CD4-positive, alpha-beta T cell (primary cell): ENCODE measurements at regions not wholly inside any gene's neighbourhood (a gene's known extent, or its start where the extent isn't known, plus 50 kb on each side); places are given as distances from the start of the nearest gene placed in this dataset.

ENCODE experiments used
- ATAC-seq: fragments of 200-7000 bp; cut with Tn5 transposase; one replicate; pipeline ENCODE4 v1.10.0; 2022; ENCODE audit warnings: mild to moderate bottlenecking; ENCODE audit not compliant: poor library complexity
- CTCF ChIA-PET: fragments of 350-600 bp; sonication (Branson Sonifier 250); formaldehyde crosslinking; loops from one replicate; lab custom pipeline; 2021; ENCODE audit warnings: antibody characterized with exemption, inconsistent platforms; lab: Charles Lee
- POLR2A ChIA-PET: fragments of 350-600 bp; sonication (Branson Sonifier 250); formaldehyde crosslinking; loops from one replicate; lab custom pipeline; 2021; ENCODE audit warnings: antibody characterized with exemption, inconsistent platforms; lab: Charles Lee
- DNase-seq, 14 experiments: peaks; one replicate each; pipeline ENCODE4 v3.0.0-alpha.2; 2013 to 2020; ENCODE audit warnings: mixed read lengths in 2 of 14
- H3K27ac ChIP-seq, 2 donors: one replicate each; pipeline versions ENCODE4 v1.5.1 to v1.7.0; 2013; ENCODE audit warnings: low read length in 2 of 2, low read depth in 1 of 2, mild to moderate bottlenecking in 1 of 2
- H3K27me3 ChIP-seq, 2 experiments: 1 replicate in 1 of 2; 2 replicates in 1 of 2; pipeline versions ENCODE4 v1.6.1 to v1.7.0; 2013; ENCODE audit warnings: low read length in 2 of 2, control low read depth in 1 of 2, mild to moderate bottlenecking in 1 of 2, moderate library complexity in 1 of 2; ENCODE audit not compliant: insufficient read depth in 2 of 2, control insufficient read depth in 1 of 2
- H3K36me3 ChIP-seq: one replicate; pipeline ENCODE4 v1.6.1; 2013; ENCODE audit warnings: low read length, control low read depth; ENCODE audit not compliant: insufficient read depth
- H3K4me1 ChIP-seq: one replicate; pipeline ENCODE4 v1.6.1; 2013; ENCODE audit warnings: low read length, control low read depth; ENCODE audit not compliant: insufficient read depth
- H3K4me3 ChIP-seq: one replicate; pipeline ENCODE4 v1.5.1; 2013; ENCODE audit warnings: mild to moderate bottlenecking, low read length, moderate library complexity
- H3K9me3 ChIP-seq, 2 experiments: 1 replicate in 1 of 2; 2 replicates in 1 of 2; pipeline versions ENCODE4 v1.6.1 to v1.7.0; 2013; ENCODE audit warnings: low read length in 2 of 2, mild to moderate bottlenecking in 2 of 2, control low read depth in 1 of 2, moderate library complexity in 1 of 2; ENCODE audit not compliant: control insufficient read depth in 1 of 2, insufficient read depth in 1 of 2
- H3K27ac Mint-ChIP-seq: one replicate; pipeline ENCODE4 v1.8.0; 2020; ENCODE audit warnings: mixed read lengths
- H3K27me3 Mint-ChIP-seq: one replicate; pipeline ENCODE4 v1.8.0; 2021; ENCODE audit warnings: mixed read lengths
- H3K36me3 Mint-ChIP-seq: one replicate; pipeline ENCODE4 v1.8.0; 2021; ENCODE audit warnings: low read depth, mixed read lengths
- H3K4me1 Mint-ChIP-seq: one replicate; pipeline ENCODE4 v1.8.0; 2021; ENCODE audit warnings: low read depth, mixed read lengths
- H3K4me3 Mint-ChIP-seq: one replicate; pipeline ENCODE4 v1.8.0; 2020; ENCODE audit warnings: mild to moderate bottlenecking, mixed read lengths
- H3K9me3 Mint-ChIP-seq: one replicate; pipeline ENCODE4 v1.8.0; 2020; ENCODE audit warnings: mixed read lengths
- intact Hi-C, 2 experiments: fragments of 100-400 bp; cut with DNase I in 1 of 2; cut with micrococcal nuclease in 1 of 2; formaldehyde crosslinking; loops; one replicate each; pipeline versions ENCODE4 v1.15.1 to v1.9.0; 2023 to 2025; cut with DNase I, micrococcal nuclease
- TF ChIP-seq, protein P1 (sequence below): fragments of 200-600 bp; IDR thresholded peaks from one replicate; pipeline ENCODE4 v1.8.0; 2022; ENCODE audit warnings: antibody characterized with exemption, mild to moderate bottlenecking

DNA sequence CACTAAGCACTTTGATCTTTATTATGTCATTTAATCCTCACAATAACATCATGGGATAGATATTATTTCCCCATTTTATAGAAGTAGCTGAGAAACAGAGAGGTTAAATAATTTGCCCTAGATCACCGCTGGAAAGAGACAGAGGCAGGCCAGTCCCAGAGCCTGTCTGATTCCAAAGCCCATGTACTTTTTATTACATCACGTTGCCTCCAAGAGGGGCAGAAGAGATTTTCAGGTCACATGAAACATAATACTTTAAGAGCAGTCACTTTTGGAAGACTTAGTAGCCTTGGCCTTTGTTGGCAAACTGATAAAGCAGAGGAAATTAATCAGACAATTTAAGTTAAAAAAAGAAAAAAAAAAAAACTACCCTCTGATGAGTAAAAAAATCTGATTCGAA lies 200.2 kb upstream of the ARHGAP20 start:
- ChIA-PET CTCF (no interaction called here), POLR2A (interaction anchor here (0.7 kb wide), 1 partner anchor 1851 kb away, joined by 3 read pairs; no protein-coding TSS in a partner anchor)
- H3K9me3 Mint-ChIP-seq = peaks cover 11% of the 10 kb centered on the region
- H3K4me1 Mint-ChIP-seq = peaks cover 23% of the 10 kb centered on the region
- intact Hi-C loops = no loop called here
- Histone ChIP-seq H3K4me3 (no peak overlapping the region), H3K36me3 (no peaks in the 10 kb centered on the region), H3K27me3 (no peaks in the 10 kb centered on the region), H3K4me1 (peaks cover 15% of the 10 kb centered on the region), H3K27ac (no peak overlapping the region), H3K9me3 (peaks cover 0 to 12% of the 10 kb centered on the region in 2 experiments)
- H3K36me3 Mint-ChIP-seq = no peaks in the 10 kb centered on the region
- no peak overlapping the region for H3K27ac Mint-ChIP-seq
- H3K4me3 Mint-ChIP-seq = no peak overlapping the region
- no peaks in the 10 kb centered on the region for H3K27me3 Mint-ChIP-seq
- ATAC-seq = no peak
- DNase-seq = no peak
- TF ChIP-seq, protein P1, sequence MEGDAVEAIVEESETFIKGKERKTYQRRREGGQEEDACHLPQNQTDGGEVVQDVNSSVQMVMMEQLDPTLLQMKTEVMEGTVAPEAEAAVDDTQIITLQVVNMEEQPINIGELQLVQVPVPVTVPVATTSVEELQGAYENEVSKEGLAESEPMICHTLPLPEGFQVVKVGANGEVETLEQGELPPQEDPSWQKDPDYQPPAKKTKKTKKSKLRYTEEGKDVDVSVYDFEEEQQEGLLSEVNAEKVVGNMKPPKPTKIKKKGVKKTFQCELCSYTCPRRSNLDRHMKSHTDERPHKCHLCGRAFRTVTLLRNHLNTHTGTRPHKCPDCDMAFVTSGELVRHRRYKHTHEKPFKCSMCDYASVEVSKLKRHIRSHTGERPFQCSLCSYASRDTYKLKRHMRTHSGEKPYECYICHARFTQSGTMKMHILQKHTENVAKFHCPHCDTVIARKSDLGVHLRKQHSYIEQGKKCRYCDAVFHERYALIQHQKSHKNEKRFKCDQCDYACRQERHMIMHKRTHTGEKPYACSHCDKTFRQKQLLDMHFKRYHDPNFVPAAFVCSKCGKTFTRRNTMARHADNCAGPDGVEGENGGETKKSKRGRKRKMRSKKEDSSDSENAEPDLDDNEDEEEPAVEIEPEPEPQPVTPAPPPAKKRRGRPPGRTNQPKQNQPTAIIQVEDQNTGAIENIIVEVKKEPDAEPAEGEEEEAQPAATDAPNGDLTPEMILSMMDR = no peak

DNA sequence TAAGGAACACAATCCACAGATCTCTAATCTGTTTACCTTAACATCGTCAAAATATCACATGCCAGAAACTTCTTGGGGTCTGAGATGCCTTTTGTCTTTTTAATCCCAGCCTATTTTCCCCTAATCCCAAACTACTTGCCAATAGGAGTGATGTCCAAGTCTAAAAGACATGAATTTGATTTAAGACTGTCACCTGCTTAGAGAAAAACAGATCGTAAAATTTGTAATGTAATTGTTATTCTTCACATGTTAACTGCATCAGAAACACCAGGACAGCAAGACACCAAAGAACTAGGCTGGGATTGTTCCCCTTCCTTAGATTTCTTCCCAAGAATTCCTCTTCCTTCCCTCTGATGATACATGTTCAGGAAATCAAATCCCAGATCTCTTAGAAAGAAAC lies 198.1 kb upstream of the ARHGAP20 start:
- Mint-ChIP-seq H3K9me3 (peaks cover 8% of the 10 kb centered on the region), H3K27ac (no peak overlapping the region), H3K4me1 (peaks cover 34% of the 10 kb centered on the region), H3K36me3 (no peaks in the 10 kb centered on the region), H3K27me3 (no peaks in the 10 kb centered on the region), H3K4me3 (no peak overlapping the region)
- H3K27ac ChIP-seq = no peak overlapping the region
- H3K27me3 ChIP-seq = no peaks in the 10 kb centered on the region
- H3K4me3 ChIP-seq = no peak overlapping the region
- ChIA-PET POLR2A (no interaction called here), CTCF (interaction anchor here (1.0 kb wide), 1 partner anchor 45 kb away, joined by 3 read pairs; no protein-coding TSS in a partner anchor)
- DNase-seq (no peak), ATAC-seq (no peak)
- H3K4me1 ChIP-seq = peaks cover 19% of the 10 kb centered on the region
- intact Hi-C loops = no loop called here
- peaks cover 0 to 5% of the 10 kb centered on the region in 2 experiments for H3K9me3 ChIP-seq
- TF ChIP-seq, protein P1 = no peak
- H3K36me3 ChIP-seq = no peaks in the 10 kb centered on the region

DNA sequence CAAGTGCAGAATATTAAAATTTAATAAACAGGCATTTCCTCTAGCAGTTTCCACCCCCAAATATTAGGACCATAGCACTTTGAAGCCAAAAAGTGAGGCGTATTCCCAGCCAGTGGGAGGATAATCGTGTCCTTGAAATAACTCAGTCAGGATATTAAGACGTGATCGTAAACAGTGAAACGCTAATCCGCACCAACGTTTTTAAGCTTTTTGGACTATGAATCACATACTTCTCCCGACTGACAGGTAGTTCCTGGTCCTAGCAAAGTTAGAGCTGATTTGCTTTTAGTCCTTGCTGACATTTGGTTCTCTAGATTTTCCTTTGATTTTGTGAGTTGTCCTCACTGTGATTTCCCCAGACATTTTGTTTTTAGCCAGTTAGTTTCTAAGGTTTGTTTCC lies 197.1 kb upstream of the ARHGAP20 start:
- Mint-ChIP-seq H3K36me3 (no peaks in the 10 kb centered on the region), H3K9me3 (peaks cover 4% of the 10 kb centered on the region), H3K4me1 (peaks cover 34% of the 10 kb centered on the region), H3K4me3 (no peak overlapping the region), H3K27ac (no peak overlapping the region), H3K27me3 (no peaks in the 10 kb centered on the region)
- ChIA-PET CTCF (interaction anchor here (1.3 kb wide), 1 partner anchor 15 kb away, joined by 3 read pairs; no protein-coding TSS in a partner anchor), POLR2A (no interaction called here)
- H3K4me3 ChIP-seq = no peak overlapping the region
- ATAC-seq = no peak
- TF ChIP-seq, protein P1 = no peak
- H3K27ac ChIP-seq = no peak overlapping the region
- no peaks in the 10 kb centered on the region for H3K36me3 ChIP-seq
- DNase-seq = no peak
- no peaks in the 10 kb centered on the region for H3K9me3 ChIP-seq
- H3K27me3 ChIP-seq = no peaks in the 10 kb centered on the region
- intact Hi-C loops = no loop called here
- peaks cover 19% of the 10 kb centered on the region for H3K4me1 ChIP-seq
